ENCODE measurements at regions not wholly inside any gene's neighbourhood (a gene's known extent, or its start where the extent isn't known, plus 50 kb on each side); places are given as distances from the start of the nearest gene placed in this dataset.

GRCh38 chr3:42037318-42037945 is 53.7 kb upstream of the TRAK1 start:
- peaks cover 0 to 6% of the 10 kb centered on the region in 2 donors for H3K36me3 ChIP-seq
- H3K9me3 ChIP-seq, result no peaks in the 10 kb centered on the region
- intact Hi-C loops (cut with DNase I; ENCODE audit: low total_unique reads) (loop anchor here (2.0 kb wide), 1 partner anchor 23 kb away; no protein-coding TSS in a partner anchor), in situ Hi-C loops (cut with MboI; ENCODE audit: low sequenced_read_pairs in 4 of 4) (no loop called here)
- TF ChIP-seq, protein P1, sequence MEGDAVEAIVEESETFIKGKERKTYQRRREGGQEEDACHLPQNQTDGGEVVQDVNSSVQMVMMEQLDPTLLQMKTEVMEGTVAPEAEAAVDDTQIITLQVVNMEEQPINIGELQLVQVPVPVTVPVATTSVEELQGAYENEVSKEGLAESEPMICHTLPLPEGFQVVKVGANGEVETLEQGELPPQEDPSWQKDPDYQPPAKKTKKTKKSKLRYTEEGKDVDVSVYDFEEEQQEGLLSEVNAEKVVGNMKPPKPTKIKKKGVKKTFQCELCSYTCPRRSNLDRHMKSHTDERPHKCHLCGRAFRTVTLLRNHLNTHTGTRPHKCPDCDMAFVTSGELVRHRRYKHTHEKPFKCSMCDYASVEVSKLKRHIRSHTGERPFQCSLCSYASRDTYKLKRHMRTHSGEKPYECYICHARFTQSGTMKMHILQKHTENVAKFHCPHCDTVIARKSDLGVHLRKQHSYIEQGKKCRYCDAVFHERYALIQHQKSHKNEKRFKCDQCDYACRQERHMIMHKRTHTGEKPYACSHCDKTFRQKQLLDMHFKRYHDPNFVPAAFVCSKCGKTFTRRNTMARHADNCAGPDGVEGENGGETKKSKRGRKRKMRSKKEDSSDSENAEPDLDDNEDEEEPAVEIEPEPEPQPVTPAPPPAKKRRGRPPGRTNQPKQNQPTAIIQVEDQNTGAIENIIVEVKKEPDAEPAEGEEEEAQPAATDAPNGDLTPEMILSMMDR (IDR thresholded peaks at IDR 0.05 in 4 of 5, conservative IDR thresholded peaks at IDR 0.05 in 1 of 5), result no peak
- TF ChIP-seq POLR2A (IDR thresholded peaks at IDR 0.05), result no peak
- H3K4me1 ChIP-seq, result peaks cover 74 to 78% of the 10 kb centered on the region in 2 donors
- peak in 1 of 2 donors; percentile 25 for ATAC-seq
- DNase-seq, result no peak
- H3K27me3 ChIP-seq, result no peaks in the 10 kb centered on the region
- H3K4me3 ChIP-seq, result no peak overlapping the region
- H3K27ac ChIP-seq, result peak overlapping the region; percentile 88 to 94 (median 91)

- peak; percentile 67 to 90 for TF ChIP-seq POLR2A (IDR thresholded peaks at IDR 0.05)
- TF ChIP-seq, protein P1 (IDR thresholded peaks at IDR 0.05 in 4 of 5, conservative IDR thresholded peaks at IDR 0.05 in 1 of 5), result no peak
- in situ Hi-C loops (cut with MboI; ENCODE audit: low sequenced_read_pairs in 4 of 4) (no loop called here), intact Hi-C loops (cut with DNase I; ENCODE audit: low total_unique reads) (loop anchor here (2.0 kb wide), 1 partner anchor 24 kb away; no protein-coding TSS in a partner anchor)
- peaks cover 0 to 6% of the 10 kb centered on the region in 2 donors for H3K36me3 ChIP-seq
- DNase-seq (peak; percentile 83 to 84), ATAC-seq (peak; percentile 94 to 97)
- H3K9me3 ChIP-seq, result no peaks in the 10 kb centered on the region
- no peaks in the 10 kb centered on the region for H3K27me3 ChIP-seq
- H3K4me1 ChIP-seq, result peaks cover 78 to 80% of the 10 kb centered on the region in 2 donors
- H3K4me3 ChIP-seq, result no peak overlapping the region
- H3K27ac ChIP-seq, result peak overlapping the region; percentile 88 to 94 (median 91)
Observed at GRCh38 chr3:42036483-42036823, 54.7 kb upstream of the TRAK1 start.

GRCh38 chr3:42035816-42036482 is 55.2 kb upstream of the TRAK1 start:
- H3K4me3 ChIP-seq, result peak overlapping the region in 2 of 4 donors; percentile 10
- DNase-seq, result peak in 1 of 2 donors; percentile 81
- in situ Hi-C loops (cut with MboI; ENCODE audit: low sequenced_read_pairs in 4 of 4), result no loop called here
- ATAC-seq, result peak; percentile 27 to 63
- intact Hi-C loops (cut with DNase I; ENCODE audit: low total_unique reads), result loop anchor here (2.0 kb wide), 1 partner anchor 25 kb away; no protein-coding TSS in a partner anchor
- peaks cover 0 to 6% of the 10 kb centered on the region in 2 donors for H3K36me3 ChIP-seq
- peaks cover 77 to 82% of the 10 kb centered on the region in 2 donors for H3K4me1 ChIP-seq
- no peaks in the 10 kb centered on the region for H3K9me3 ChIP-seq
- no peaks in the 10 kb centered on the region for H3K27me3 ChIP-seq
- no peak for TF ChIP-seq POLR2A (IDR thresholded peaks at IDR 0.05)
- TF ChIP-seq, protein P1 (IDR thresholded peaks at IDR 0.05 in 4 of 5, conservative IDR thresholded peaks at IDR 0.05 in 1 of 5), result no peak
- peak overlapping the region; percentile 88 to 94 (median 91) for H3K27ac ChIP-seq

GRCh38 chr3:42035007-42035406 is 56.1 kb upstream of the TRAK1 start:
- peaks cover 0 to 6% of the 10 kb centered on the region in 2 donors for H3K36me3 ChIP-seq
- H3K4me1 ChIP-seq, result peaks cover 76 to 77% of the 10 kb centered on the region in 2 donors
- intact Hi-C loops (cut with DNase I; ENCODE audit: low total_unique reads), result no loop called here

More at GRCh38 chr3:42035007-42035406, 56.1 kb upstream of the TRAK1 start:
- Histone ChIP-seq H3K4me3 (no peak overlapping the region), H3K27ac (peak overlapping the region; percentile 88 to 94 (median 91)), H3K9me3 (no peaks in the 10 kb centered on the region), H3K27me3 (no peaks in the 10 kb centered on the region)
- ATAC-seq (no peak), DNase-seq (no peak)
- TF ChIP-seq, protein P1 (IDR thresholded peaks at IDR 0.05 in 4 of 5, conservative IDR thresholded peaks at IDR 0.05 in 1 of 5), result no peak
- TF ChIP-seq POLR2A (IDR thresholded peaks at IDR 0.05), result no peak
- in situ Hi-C loops (cut with MboI; ENCODE audit: low sequenced_read_pairs in 4 of 4), result no loop called here
